ENCODE measurements at regions not wholly inside any gene's neighbourhood (a gene's known extent, or its start where the extent isn't known, plus 50 kb on each side); places are given as distances from the start of the nearest gene placed in this dataset.

DNA sequence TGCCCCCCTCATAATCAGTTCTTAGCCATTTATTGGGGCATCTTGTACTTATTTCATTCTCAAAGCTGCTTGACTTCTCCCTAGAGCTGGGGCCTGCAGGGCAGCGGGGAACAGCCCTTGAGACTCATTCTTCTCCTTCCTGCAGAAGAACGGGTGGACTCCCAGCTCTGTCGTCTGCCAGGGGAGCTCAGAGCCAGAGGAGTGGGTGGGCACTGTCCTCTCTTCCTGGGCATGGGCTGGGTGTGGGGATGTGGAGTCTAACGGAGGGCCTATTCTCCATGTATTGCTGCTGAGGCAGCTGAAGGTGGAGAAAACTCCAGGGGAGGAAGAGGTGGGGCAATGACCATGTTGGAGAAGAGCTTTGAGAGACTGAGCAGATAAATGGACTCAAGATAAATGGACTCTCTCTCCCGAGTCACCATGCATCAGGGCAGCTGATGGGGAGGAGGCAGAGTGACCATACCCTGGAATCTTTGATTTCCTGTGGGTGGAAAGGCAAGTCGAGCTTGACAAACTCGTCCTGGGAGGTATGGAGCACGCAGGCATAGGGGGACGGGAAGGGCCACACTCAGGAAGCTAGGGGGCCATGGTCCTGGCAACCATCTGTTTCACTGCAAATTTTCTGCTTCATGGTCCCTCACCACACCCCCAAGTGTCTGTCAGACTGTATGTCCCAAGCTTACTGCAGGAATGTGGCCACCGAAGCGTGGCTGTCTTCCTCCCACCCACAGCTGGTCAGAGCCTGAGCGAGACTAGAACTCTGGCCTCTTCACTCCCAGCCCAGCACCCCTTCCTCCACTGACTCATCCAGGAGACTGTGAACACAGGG, 56.9 kb upstream of the ATP2B4 start:
- no peak overlapping the region for H3K4me3 ChIP-seq (ENCODE audit: control insufficient read depth, low read depth, low read length)
- TF ChIP-seq, protein P1, sequence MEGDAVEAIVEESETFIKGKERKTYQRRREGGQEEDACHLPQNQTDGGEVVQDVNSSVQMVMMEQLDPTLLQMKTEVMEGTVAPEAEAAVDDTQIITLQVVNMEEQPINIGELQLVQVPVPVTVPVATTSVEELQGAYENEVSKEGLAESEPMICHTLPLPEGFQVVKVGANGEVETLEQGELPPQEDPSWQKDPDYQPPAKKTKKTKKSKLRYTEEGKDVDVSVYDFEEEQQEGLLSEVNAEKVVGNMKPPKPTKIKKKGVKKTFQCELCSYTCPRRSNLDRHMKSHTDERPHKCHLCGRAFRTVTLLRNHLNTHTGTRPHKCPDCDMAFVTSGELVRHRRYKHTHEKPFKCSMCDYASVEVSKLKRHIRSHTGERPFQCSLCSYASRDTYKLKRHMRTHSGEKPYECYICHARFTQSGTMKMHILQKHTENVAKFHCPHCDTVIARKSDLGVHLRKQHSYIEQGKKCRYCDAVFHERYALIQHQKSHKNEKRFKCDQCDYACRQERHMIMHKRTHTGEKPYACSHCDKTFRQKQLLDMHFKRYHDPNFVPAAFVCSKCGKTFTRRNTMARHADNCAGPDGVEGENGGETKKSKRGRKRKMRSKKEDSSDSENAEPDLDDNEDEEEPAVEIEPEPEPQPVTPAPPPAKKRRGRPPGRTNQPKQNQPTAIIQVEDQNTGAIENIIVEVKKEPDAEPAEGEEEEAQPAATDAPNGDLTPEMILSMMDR (conservative IDR thresholded peaks at IDR 0.05; ENCODE audit: control insufficient read depth, insufficient read depth, low read depth, low read length), result no peak
- DNase-seq (ENCODE audit: low read depth), result peak; percentile 79

DNA sequence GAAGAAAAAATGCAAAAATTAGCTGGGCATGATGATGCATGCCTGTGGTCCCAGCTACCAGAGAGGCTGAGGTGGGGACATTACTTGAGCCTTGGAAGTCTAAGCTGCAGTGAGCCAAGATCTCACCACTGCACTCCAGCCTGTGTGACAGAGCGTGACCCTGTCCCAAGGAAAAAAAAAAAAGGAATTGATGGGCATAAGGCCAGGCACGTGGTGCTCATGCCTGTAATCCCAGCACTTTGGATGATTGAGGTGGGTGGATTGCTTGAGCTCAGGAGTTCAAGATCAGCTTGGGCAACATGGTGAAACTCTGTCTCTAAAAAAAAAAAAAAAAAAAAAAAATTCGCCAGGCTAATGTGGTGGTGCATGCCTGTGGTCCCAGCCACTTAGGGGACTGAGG, 55.8 kb upstream of the ATP2B4 start:
- TF ChIP-seq, protein P1 (conservative IDR thresholded peaks at IDR 0.05; ENCODE audit: control insufficient read depth, insufficient read depth, low read depth, low read length), result no peak
- DNase-seq (ENCODE audit: low read depth), result no peak
- H3K4me3 ChIP-seq (ENCODE audit: control insufficient read depth, low read depth, low read length), result no peak overlapping the region

DNA sequence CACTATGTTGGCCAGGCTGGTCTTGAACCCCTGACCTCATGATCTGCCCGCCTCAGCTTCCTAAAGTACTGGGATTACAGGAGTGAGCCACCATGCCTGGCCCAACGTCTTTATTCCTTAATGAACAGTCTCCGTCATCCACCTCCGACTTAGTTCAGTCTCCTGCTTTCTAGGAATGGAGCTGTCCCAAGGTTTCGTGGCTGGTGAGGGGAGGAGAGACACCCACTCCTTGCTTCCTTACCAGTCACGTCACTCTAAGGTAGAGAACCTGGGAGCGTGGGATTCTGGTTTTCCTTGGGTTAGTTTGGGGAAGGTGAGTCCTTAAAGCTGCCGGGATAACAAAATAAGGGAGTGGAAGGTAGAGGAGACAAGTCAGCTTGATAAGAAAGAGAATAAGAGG, 55.0 kb upstream of the ATP2B4 start:
- TF ChIP-seq, protein P1 (conservative IDR thresholded peaks at IDR 0.05; ENCODE audit: control insufficient read depth, insufficient read depth, low read depth, low read length), result no peak
- DNase-seq (ENCODE audit: low read depth), result no peak
- no peak overlapping the region for H3K4me3 ChIP-seq (ENCODE audit: control insufficient read depth, low read depth, low read length)

DNA sequence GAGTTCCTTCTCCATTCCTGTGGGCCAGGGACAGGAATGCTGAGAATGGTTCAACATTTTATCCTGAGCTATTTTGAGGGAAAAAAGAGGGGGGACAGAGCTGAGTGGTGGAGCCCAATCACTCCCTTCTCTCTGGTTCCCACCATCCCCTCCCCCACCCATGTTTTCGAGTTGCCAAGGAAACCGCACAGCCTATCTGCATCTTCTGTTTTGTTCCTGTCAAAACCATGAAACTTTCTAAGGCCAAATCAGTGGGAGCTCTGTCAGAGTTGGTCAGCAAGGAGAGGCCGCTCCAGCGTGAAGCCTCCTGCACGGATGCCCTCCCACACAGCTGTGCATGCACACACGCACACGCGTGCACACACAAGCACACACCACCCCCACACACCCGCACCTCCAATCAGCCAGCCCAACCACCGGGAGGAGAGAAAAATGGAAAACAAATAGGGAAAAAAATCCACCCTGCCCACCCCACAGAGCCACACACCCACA, 54.5 kb upstream of the ATP2B4 start:
- TF ChIP-seq, protein P1 (conservative IDR thresholded peaks at IDR 0.05; ENCODE audit: control insufficient read depth, insufficient read depth, low read depth, low read length), result no peak
- no peak for DNase-seq (ENCODE audit: low read depth)

DNA sequence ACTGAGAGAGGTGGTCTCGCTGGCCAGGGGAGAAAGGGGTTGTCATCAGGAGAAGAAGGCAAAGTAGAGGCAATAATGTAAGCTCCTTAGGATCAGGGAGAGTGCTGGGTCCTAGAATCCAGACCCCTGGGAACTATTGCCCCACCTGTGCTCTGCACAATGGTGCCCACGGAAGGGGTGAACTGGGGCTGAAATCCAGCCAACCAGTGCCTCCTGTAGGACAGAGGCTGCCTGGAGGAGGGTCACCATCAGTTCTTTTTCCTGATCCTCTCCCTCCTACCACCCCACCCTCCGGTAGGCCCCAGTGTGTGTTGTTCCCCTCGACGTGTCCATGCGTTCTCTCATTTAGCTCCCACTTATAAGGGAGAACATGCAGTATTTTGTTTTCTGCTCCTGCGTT, 52.9 kb upstream of the ATP2B4 start:
- DNase-seq (ENCODE audit: low read depth), result no peak
- no peak overlapping the region for H3K4me3 ChIP-seq (ENCODE audit: control insufficient read depth, low read depth, low read length)
- TF ChIP-seq, protein P1 (conservative IDR thresholded peaks at IDR 0.05; ENCODE audit: control insufficient read depth, insufficient read depth, low read depth, low read length), result no peak

More for the DNA sequence above, 54.5 kb upstream of the ATP2B4 start:
- no peak overlapping the region for H3K4me3 ChIP-seq (ENCODE audit: control insufficient read depth, low read depth, low read length)

Data from fibroblast of mammary gland (primary cell).